NCI-H526 (cell line): ENCODE measurements at regions not wholly inside any gene's neighbourhood (a gene's known extent, or its start where the extent isn't known, plus 50 kb on each side); places are given as distances from the start of the nearest gene placed in this dataset.

Experiments used
- DNase-seq, 2 experiments: peaks; one replicate each; lab custom pipeline; 2025; lab: John Stamatoyannopoulos, UW

- DNase-seq, result no peak
These were observed 148.8 kb downstream of the INO80D start for GRCh38 chr2:205937211-205937610.

DNA sequence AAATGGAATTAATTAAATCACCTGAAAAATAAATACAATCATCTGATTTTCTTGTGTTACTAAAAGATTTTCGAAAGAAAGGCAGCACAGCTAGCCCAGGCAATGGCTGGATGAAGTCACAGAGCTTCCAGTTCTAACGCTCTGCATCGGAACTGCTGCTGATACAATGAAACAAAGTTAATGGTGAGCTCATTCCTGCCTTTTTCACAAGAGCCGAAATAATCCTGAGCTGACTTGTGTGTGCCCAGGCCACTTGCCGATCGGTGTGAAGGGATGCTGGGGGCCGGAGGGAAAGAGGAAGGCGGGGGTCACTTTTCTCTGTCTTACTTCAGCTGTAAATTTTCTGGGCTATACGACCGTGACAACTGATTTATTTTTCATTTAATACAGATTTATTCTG, 149.5 kb downstream of the INO80D start:
- DNase-seq, result no peak

DNA sequence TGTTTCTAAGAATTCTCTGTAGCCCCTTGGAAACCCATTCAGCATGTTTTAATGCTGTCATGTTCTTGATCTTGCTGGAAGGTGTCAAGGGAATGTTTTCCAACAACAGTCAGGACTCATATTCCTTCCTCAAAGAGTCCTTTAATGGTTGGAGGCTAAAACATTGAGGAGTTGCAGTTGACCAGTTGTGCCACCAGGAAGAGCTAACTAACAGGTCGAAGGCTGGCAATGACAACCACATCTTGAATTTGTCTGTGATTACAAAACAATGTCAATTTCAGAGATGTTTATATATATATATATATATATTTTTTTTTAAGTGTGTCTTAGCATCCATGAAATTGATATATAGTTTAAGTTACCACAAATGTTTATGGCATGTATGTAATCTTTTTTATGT, 151.5 kb downstream of the INO80D start:
- no peak for DNase-seq

DNA sequence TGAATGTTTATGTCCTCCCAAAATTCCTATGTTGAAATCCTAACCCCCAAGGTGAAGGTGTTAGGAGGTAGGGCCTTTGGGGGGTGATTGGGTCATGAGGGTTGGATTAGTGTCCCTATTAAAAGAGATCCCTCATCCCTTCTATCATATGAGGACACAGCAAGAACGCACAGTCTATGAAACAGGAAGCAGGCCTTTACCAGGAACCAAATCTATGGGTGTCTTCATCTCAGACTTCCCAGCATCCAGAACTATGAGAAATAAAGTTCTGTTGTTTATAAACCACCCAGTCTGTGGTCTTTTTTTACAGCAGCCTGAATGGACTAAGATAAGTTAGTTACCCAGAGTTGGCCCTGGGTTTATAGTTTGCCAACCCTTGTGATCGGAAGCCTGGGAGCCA, 153.1 kb downstream of the INO80D start:
- DNase-seq, result no peak

DNA sequence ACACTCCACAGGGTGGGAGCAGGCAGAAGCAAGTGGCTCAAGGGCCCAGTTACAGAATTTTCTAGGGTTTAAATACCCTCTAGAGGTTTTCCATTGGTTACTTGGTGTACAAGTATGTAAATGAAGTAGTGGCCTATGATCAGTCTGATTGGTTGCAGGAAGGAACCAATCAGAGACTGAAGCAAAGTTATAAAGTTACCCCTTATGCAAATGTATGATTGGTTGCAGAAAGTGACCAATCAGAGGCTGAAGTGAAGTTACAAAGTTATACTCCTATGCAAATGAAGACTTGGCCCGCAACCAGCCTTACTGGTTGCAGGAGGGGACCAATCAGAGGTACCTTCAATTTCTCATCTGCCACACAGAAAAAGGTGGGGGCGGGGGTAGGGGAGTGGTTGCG, 154.6 kb downstream of the INO80D start:
- DNase-seq, result no peak

DNA sequence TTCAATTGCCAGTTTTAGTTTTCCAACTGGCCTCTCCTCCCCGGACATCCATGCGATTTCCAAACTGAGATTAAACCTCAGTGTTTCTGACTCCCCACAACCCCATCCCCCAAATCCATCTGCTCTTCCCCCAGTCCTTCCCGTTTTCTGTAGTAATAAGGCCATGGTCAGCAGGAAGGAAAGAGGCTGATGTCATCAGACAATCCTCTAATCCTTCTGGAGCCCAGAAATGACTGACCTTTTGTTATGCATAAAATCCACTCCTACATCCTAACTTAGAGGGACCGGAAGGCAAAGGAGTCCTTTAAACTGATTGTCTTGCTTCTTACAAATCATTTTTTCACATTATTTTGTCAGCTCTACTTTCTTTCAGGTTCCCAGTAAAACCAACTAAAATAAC, 155.8 kb downstream of the INO80D start:
- no peak for DNase-seq

GRCh38 chr2:205929246-205929942, 156.6 kb downstream of the INO80D start:
- DNase-seq, result no peak

DNA sequence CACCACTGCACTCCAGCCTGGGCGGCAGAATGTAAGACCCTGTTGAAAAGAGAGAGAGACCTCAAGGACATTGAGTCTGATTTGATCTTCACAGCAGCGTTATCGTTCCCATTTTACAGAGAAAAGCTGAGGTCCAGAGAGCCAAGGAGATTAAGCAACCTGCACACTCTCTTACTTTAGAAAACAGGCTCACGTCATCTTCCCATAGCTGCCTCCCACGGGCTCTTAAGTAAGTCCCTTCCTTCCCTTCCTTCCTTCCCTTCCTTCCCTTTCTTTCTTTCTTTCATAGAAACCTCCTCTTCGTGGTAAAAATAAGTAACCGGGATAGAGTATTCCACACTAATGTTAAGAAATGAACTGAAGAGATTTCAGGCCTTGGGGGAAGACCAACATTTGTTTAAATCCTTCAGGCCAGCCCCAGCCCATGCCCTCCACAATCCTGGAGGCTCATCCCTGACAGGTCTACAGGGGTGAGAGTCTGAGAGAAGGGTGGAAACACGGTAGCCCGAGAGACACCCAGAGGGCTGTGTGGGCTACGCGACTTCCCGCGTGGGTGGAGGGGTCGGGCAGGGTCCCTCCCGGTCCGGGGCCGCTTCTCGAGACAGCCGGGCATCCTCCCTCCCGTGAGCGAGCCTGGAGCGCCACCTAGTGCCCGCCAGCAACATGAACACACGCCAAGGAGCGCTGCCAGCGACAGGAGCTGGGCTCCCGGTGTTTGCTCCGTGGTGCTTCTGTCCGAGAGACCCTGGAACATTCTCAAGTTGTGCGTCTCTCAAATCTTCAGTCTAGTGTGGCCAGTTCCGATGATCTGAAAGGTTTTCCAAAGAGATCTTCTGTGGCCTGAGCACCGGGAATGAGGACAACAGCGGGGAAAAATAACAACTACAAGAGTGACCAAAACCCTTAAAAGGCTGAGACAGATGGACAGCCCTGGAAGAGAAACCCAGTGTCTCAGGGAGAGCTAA, 160.3 kb downstream of the INO80D start:
- DNase-seq, result peak in 1 of 2 experiments; percentile 67

- DNase-seq, result no peak
These were observed 161.3 kb downstream of the INO80D start for GRCh38 chr2:205924676-205925075.

- no peak for DNase-seq
These were observed 170.8 kb downstream of the INO80D start for GRCh38 chr2:205915130-205915524.

DNA sequence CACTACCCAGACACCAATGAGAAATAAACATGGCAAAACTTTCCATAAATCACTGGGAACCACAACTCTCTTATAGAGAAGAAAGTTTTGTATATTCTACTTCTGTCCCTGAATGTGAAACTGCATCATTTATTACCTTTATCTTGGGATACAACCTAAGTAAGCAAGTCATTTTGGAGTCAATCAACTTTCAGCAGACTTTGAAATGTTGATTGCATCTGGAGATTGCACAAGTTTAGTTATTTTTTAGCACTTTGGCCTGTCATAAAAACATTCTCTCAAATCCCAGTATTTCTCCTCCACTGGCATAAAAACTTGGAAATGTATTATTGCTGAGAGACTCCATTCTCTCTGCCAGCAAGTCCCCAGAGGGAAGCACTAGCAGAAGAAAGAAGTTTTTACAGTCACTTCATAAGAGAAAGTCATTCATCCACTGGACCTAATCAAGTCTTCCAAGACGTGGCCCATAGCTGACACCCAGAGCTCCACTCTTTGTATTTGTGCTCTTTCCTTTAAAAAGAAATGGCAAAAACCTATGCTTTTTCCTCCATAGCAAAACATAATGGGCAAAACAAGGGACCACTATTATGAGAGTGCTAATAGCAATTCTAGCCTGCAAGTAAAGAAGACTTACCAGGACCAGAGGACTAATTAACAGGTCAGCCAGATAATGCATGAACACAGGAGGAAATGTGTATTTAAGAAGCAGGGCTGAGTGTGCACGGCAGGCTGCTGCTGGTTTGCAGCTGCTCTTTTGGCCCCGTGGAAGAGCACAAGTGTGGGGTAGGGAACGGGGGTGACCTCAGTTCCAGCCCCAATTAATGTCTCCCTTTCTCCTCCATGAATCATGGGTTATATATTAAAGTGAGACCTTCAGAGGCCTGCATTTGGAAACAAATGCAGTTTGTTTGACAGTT, 171.5 kb downstream of the INO80D start:
- DNase-seq, result no peak

GRCh38 chr2:205913668-205914067, 172.3 kb downstream of the INO80D start:
- DNase-seq, result no peak

DNA sequence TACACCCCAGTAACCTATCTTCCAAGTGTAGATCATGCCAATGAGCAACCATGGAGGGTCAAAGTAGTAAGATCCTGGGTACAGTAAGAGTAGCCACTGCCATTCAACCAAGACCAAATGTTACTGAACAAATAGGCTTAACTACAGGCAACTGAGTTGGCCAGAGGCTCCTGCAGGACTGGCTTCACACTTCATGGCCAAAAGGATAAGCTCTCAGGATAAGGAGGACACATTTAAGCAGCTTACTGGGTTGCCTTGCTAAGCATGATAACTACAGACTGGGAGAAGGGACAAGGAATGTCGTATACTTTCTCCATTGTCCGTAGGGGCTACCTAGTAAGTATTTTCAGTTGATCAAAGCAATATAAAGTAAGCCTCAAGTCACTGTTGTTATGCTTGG, 174.7 kb downstream of the INO80D start:
- no peak for DNase-seq

DNA sequence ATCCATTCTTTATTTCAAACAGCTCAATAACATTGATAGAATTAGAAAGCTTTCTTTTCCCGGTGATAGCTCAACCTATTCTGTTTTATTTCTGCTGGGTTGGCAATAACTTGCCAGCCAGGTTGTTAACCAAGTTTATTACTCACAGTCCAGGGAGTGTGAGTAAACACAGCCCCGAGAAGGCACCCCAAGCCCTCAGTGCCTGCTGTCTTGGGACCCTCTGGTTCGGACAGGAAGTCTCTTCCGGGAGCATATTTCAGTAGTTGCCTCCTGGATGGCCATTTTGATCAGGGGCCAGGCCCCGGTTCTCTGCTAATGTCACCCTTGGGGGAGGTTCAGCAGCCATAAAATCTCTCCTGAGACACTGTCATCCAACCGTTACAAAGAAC, 176.8 kb downstream of the INO80D start:
- no peak for DNase-seq

- DNase-seq, result no peak
These were observed 177.5 kb downstream of the INO80D start for GRCh38 chr2:205908212-205909183.

DNA sequence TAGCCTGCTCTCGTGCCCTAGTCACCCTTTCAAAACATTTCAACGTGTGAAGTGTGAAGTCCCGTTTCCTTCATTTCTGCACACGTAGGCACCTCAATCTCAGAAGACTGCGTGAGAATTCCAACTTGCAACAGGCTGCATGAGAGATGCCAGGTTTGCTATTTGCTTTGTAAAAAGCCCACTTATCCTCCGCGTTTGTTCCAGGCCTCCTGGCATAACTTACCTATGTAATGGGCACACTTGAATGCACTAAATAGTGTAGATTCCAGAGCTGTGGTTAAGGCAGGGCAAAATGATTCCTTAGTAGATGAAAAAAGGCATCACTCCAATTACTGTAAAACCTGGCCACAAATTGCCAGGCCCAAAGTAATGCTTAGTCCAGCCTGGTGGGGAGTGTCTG, 179.6 kb downstream of the INO80D start:
- no peak for DNase-seq

DNA sequence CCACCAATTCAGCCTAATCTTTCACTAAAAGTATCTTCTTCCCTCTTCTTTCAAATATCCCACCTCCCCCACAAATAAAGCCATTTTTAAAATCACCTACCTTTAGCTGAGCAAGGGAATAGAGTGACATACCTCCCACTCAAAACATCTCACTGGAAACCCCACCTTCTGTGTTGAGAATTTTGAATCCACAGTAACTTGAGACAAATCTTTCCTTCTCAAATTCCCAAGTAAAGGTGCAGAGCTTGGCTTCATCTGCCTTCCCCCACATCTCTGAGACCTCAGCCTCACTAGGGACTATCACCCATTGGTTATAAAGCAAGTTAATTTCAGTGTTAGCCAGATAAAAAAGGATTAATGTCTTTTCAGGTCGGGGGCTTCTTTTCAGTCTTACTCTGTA, 180.4 kb downstream of the INO80D start:
- DNase-seq, result no peak

DNA sequence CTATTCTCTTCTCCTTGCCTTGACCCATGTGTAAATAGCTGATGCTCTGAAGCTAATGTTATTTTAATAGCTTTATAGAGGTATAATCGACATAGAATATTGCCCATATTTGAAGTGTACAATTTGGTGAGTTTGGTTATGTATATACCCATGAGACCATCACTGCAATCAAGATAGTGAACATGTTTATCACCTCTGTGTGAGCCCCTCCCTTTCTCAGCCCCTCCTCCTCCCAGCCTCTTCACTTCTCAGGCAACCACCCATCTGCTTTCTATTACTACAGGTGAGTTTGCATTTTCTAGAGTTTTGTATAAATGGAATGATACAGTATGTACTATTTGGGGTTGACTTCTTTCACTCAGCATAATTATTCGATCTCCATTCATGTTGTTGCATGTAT, 181.1 kb downstream of the INO80D start:
- DNase-seq, result no peak

DNA sequence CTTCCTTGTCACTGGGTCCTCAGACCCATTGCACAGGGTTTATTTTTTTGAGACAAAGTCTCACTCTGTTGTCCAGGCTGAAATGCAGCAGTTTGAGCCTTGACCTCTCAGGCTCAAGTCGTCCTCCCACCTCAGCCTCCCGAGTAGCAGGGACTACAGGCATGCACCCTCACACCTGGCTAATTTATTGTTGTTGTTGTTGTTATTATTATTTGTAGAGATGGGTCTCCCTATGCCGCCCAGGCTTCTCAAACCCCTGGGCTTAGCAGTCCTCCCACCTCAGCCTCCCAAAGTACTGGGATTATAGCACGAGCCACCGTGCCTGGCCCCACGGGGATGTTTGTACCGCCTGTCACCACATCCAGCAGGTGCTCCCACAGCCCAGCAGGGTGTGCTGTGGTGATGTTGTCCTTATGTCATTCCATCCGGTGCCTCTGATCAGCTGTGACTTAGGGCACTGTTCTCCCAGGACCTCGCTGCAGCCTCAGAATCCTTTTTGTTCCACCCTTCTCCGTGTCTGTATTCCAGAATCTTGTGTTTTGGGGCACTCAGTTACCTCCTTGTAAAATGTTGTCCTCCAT, 182.3 kb downstream of the INO80D start:
- peak; percentile 9 to 28 for DNase-seq

DNA sequence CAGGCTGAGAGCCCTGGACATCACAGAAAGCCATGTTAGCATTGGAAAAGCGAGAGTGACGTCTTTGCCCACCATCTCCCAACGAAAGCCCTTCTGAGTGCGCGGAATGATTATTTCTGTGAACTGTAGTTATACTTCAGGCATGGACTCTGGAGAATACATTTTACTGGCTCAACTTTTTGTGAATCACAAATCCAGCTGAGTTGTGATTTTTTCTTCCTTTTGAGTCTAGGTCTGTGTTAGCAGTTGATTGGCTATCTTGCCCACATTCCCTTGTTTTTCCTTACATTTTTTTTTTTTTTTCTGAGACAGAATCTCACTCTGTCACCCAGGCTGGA, 183.1 kb downstream of the INO80D start:
- DNase-seq, result no peak
